SK-N-SH (cell line): ENCODE measurements at regions not wholly inside any gene's neighbourhood (a gene's known extent, or its start where the extent isn't known, plus 50 kb on each side); places are given as distances from the start of the nearest gene placed in this dataset.

Experiments
- CTCF ChIA-PET: fragments of 300-600, 350-600 bp; formaldehyde crosslinking; extraction: SDS; loops from one replicate; lab custom pipeline; 2021; lab: Yijun Ruan, JAX
- POLR2A ChIA-PET: fragments of 350-600 bp; sonication (Branson Sonifier 250); formaldehyde crosslinking; extraction: SDS; loops from one replicate; lab custom pipeline; 2020; ENCODE audit warnings: antibody characterized with exemption, inconsistent platforms; lab: Yijun Ruan, JAX
- DNase-seq: peaks from one replicate; pipeline ENCODE4 v3.0.0; 2012
- H2AFZ ChIP-seq: fragments of 200-600 bp; sonication (generic); 2 replicates; pipeline ENCODE4 v1.8.1; 2016; ENCODE audit warnings: antibody characterized with exemption, mild to moderate bottlenecking, low read depth
- H3F3A ChIP-seq: fragments of 200-600 bp; sonication (generic); replicated peaks from 2 replicates; pipeline ENCODE3; 2016; ENCODE audit warnings: antibody characterized with exemption, mild to moderate bottlenecking; ENCODE audit not compliant: insufficient read depth
- H3K27ac ChIP-seq, 2 experiments: fragments of 200-500 bp in 1 of 2; fragments of 200-600 bp in 1 of 2; sonication (Bioruptor generic) in 1 of 2; sonication (generic), shearing (Covaris generic) in 1 of 2; 2 replicates each; pipeline versions ENCODE4 v1.5.1 to v1.6.1; 2014 to 2016; ENCODE audit warnings: low read depth in 2 of 2, inconsistent platforms in 1 of 2, low read length in 1 of 2, mild to moderate bottlenecking in 1 of 2, mixed read lengths in 1 of 2
- H3K27me3 ChIP-seq: fragments of 200-600 bp; sonication (generic), shearing (Covaris generic); 2 replicates; pipeline ENCODE4 v1.6.1; 2016; ENCODE audit warnings: mixed run types; ENCODE audit not compliant: insufficient read depth
- H3K36me3 ChIP-seq, 2 experiments: fragments of 200-500 bp in 1 of 2; fragments of 200-600 bp in 1 of 2; sonication (Bioruptor generic) in 1 of 2; sonication (generic) in 1 of 2; replicated peaks in 1 of 2; 2 replicates each; pipeline versions ENCODE3 to v1.5.1; 2014 to 2016; ENCODE audit warnings: low read length in 1 of 2, mild to moderate bottlenecking in 1 of 2; ENCODE audit not compliant: insufficient read depth in 2 of 2, control insufficient read depth in 1 of 2
- H3K4me1 ChIP-seq, 2 experiments: fragments of 200-500 bp in 1 of 2; fragments of 200-600 bp in 1 of 2; sonication (Bioruptor generic) in 1 of 2; sonication (generic), shearing (Covaris generic) in 1 of 2; 2 replicates each; pipeline versions ENCODE4 v1.5.1 to v1.6.1; 2014 to 2016; ENCODE audit warnings: low read depth in 1 of 2, low read length in 1 of 2, mixed run types in 1 of 2; ENCODE audit not compliant: insufficient read depth in 2 of 2, control insufficient read depth in 1 of 2
- H3K4me2 ChIP-seq: fragments of 200-600 bp; sonication (generic), shearing (Covaris generic); 2 replicates; pipeline ENCODE4 v1.6.1; 2017; ENCODE audit warnings: mixed run types
- H3K4me3 ChIP-seq, 2 experiments: fragments of 200-500 bp in 1 of 2; fragments of 200-600 bp in 1 of 2; sonication (Bioruptor generic) in 1 of 2; sonication (generic), shearing (Covaris generic) in 1 of 2; 2 replicates each; pipeline versions ENCODE4 v1.5.1 to v1.8.1; 2014 to 2016; ENCODE audit warnings: low read depth in 2 of 2, inconsistent platforms in 1 of 2, low read length in 1 of 2, mild to moderate bottlenecking in 1 of 2, mixed read lengths in 1 of 2, moderate library complexity in 1 of 2
- H3K79me2 ChIP-seq: fragments of 200-600 bp; sonication (generic); 2 replicates; pipeline ENCODE4 v1.8.1; 2017; ENCODE audit warnings: mild to moderate bottlenecking; ENCODE audit not compliant: insufficient read depth
- H3K9ac ChIP-seq: fragments of 200-600 bp; sonication (generic); 2 replicates; pipeline ENCODE4 v1.6.1; 2017; ENCODE audit warnings: mixed run types
- H3K9me2 ChIP-seq: fragments of 200-600 bp; sonication (generic); 2 replicates; pipeline ENCODE4 v1.6.1; 2017; ENCODE audit warnings: mixed run types
- H3K9me3 ChIP-seq: fragments of 200-600 bp; sonication (generic); 2 replicates; pipeline ENCODE4 v1.6.1; 2017; ENCODE audit warnings: mixed run types, mild to moderate bottlenecking, moderate library complexity
- H4K20me1 ChIP-seq: fragments of 200-600 bp; sonication (generic); 2 replicates; pipeline ENCODE4 v1.6.1; 2017; ENCODE audit warnings: mild to moderate bottlenecking, mixed run types; ENCODE audit not compliant: insufficient read depth
- ELF1 ChIP-seq: IDR thresholded peaks from 2 replicates; pipeline ENCODE4 v1.4.0; 2012
- EP300 ChIP-seq, 2 experiments: IDR thresholded peaks; 2 replicates each; pipeline versions ENCODE4 v1.4.0 to v1.6.1; 2012; ENCODE audit warnings: borderline replicate concordance in 1 of 2, low read depth in 1 of 2, low read length in 1 of 2
- FOSL2 ChIP-seq: IDR thresholded peaks from 2 replicates; pipeline ENCODE4 v1.4.0; 2012; ENCODE audit warnings: low read depth, mild to moderate bottlenecking, moderate library complexity, borderline replicate concordance
- FOXJ3 ChIP-seq: sonication (generic); formaldehyde crosslinking; IDR thresholded peaks from 2 replicates; pipeline ENCODE4 v1.5.1; 2020; ENCODE audit warnings: mild to moderate bottlenecking, missing genetic modification reagents
- FOXM1 ChIP-seq: IDR thresholded peaks from 2 replicates; pipeline ENCODE4 v1.4.0; 2012; ENCODE audit warnings: low read depth, mild to moderate bottlenecking
- GATA2 ChIP-seq: sonication (generic); formaldehyde crosslinking; IDR thresholded peaks from 2 replicates; pipeline ENCODE4 v1.5.0; 2020; ENCODE audit warnings: mild to moderate bottlenecking, missing genetic modification reagents
- MEF2A ChIP-seq: IDR thresholded peaks from 2 replicates; pipeline ENCODE4 v1.4.0; 2012; ENCODE audit warnings: low read depth, borderline replicate concordance
- NFIC ChIP-seq: IDR thresholded peaks from 2 replicates; pipeline ENCODE4 v1.4.0; 2012; ENCODE audit warnings: borderline replicate concordance
- POLR2AphosphoS5 ChIP-seq: IDR thresholded peaks from 2 replicates; pipeline ENCODE4 v1.6.1; 2012; ENCODE audit warnings: low read depth, low read length
- RCOR1 ChIP-seq: fragments of 150-350 bp; IDR thresholded peaks from 2 replicates; pipeline ENCODE4 v1.6.1; 2017; ENCODE audit warnings: antibody characterized with exemption, low read length
- RFX5 ChIP-seq: IDR thresholded peaks from 2 replicates; pipeline ENCODE4 v1.6.1; 2012; ENCODE audit warnings: mild to moderate bottlenecking, improper control_type of control experiment, low read length
- TAF1 ChIP-seq: IDR thresholded peaks from 2 replicates; pipeline ENCODE4 v1.6.1; 2012; ENCODE audit warnings: low read depth, mild to moderate bottlenecking, low read length, moderate library complexity, borderline replicate concordance
- TCF12 ChIP-seq: IDR thresholded peaks from 2 replicates; pipeline ENCODE4 v1.4.0; 2012
- YY1 ChIP-seq: IDR thresholded peaks from 2 replicates; pipeline ENCODE4 v1.4.0; 2012; ENCODE audit warnings: low read depth, mild to moderate bottlenecking
- WGBS: methylation state at CpG from one replicate; pipeline ENCODE4 v1.1.6; 2017; ENCODE audit warnings: low lambda C conversion rate; 5-methylcytosine and 5-hydroxymethylcytosine counted together
- TF ChIP-seq, protein P1 (sequence below): fragments of 200-600 bp; sonication (generic); IDR thresholded peaks from 2 replicates; pipeline ENCODE4 v1.6.1; 2017; ENCODE audit warnings: antibody characterized with exemption, mild to moderate bottlenecking, moderate library complexity
- TF ChIP-seq, protein P2 (sequence below): fragments of 150-350 bp; IDR thresholded peaks from 2 replicates; pipeline ENCODE4 v1.6.1; 2017; ENCODE audit warnings: antibody characterized with exemption, low read length, low read depth, borderline replicate concordance
- TF ChIP-seq, protein P3 (sequence below): IDR thresholded peaks from 2 replicates; pipeline ENCODE4 v1.4.0; 2012; ENCODE audit warnings: low read depth

DNA sequence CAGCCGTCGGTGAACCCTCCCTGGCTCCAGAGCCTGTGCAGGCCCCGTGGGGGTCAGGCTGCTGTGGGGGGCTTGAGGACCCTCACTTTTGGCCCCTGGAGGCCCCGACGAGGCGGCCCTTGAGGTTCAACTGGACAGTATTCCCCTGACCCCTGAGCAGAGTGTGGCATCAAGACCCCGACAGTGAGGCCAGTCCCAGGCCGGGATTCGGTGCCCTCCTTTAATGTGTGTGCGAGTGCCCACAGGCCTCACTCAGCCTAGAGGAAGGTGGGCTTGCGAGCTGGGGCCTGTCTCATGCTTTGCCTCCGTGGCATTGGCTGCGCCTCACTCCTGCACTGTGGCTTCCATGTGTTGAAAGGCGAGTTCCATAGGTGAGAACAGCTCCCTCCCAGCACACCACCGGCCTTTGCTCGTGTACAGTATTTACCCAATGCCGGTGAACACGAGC, 94.5 kb downstream of the METRNL start:
- no peak for DNase-seq
- no peaks in the 10 kb centered on the region for H3K9me2 ChIP-seq
- no peaks in the 10 kb centered on the region for H3F3A ChIP-seq
- H3K4me3 ChIP-seq, result no peak overlapping the region
- H3K9ac ChIP-seq, result no peak overlapping the region
- no peak overlapping the region for H3K4me2 ChIP-seq
- CTCF ChIA-PET, result no interaction called here
- no peak overlapping the region for H2AFZ ChIP-seq
- TF ChIP-seq ELF1 (no peak), FOXM1 (no peak), MEF2A (no peak), EP300 (IDR thresholded peaks at IDR 0.05; ENCODE audit: borderline replicate concordance in 1 of 2, low read depth in 1 of 2, low read length in 1 of 2) (no peak), TCF12 (no peak), FOXJ3 (CRISPR knock-in tag) (no peak), TAF1 (no peak), FOSL2 (no peak), RCOR1 (no peak), YY1 (no peak), NFIC (no peak), POLR2AphosphoS5 (no peak), GATA2 (CRISPR knock-in tag) (no peak), RFX5 (no peak)
- TF ChIP-seq, protein P1, sequence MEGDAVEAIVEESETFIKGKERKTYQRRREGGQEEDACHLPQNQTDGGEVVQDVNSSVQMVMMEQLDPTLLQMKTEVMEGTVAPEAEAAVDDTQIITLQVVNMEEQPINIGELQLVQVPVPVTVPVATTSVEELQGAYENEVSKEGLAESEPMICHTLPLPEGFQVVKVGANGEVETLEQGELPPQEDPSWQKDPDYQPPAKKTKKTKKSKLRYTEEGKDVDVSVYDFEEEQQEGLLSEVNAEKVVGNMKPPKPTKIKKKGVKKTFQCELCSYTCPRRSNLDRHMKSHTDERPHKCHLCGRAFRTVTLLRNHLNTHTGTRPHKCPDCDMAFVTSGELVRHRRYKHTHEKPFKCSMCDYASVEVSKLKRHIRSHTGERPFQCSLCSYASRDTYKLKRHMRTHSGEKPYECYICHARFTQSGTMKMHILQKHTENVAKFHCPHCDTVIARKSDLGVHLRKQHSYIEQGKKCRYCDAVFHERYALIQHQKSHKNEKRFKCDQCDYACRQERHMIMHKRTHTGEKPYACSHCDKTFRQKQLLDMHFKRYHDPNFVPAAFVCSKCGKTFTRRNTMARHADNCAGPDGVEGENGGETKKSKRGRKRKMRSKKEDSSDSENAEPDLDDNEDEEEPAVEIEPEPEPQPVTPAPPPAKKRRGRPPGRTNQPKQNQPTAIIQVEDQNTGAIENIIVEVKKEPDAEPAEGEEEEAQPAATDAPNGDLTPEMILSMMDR, result no peak
- TF ChIP-seq, protein P2, sequence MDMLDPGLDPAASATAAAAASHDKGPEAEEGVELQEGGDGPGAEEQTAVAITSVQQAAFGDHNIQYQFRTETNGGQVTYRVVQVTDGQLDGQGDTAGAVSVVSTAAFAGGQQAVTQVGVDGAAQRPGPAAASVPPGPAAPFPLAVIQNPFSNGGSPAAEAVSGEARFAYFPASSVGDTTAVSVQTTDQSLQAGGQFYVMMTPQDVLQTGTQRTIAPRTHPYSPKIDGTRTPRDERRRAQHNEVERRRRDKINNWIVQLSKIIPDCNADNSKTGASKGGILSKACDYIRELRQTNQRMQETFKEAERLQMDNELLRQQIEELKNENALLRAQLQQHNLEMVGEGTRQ, result no peak
- TF ChIP-seq, protein P3, sequence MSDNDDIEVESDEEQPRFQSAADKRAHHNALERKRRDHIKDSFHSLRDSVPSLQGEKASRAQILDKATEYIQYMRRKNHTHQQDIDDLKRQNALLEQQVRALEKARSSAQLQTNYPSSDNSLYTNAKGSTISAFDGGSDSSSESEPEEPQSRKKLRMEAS, result no peak
- peaks cover 5% of the 10 kb centered on the region; the same call in 1 of the 2 replicates for H3K27me3 ChIP-seq
- H3K27ac ChIP-seq, result no peak overlapping the region
- H4K20me1 ChIP-seq, result no peaks in the 10 kb centered on the region
- 82% methylated on average over 16 of the region's 18 CpGs for WGBS
- H3K36me3 ChIP-seq, result no peaks in the 10 kb centered on the region
- POLR2A ChIA-PET, result no interaction called here
- H3K4me1 ChIP-seq, result no peaks in the 10 kb centered on the region; a peak in 1 of 4 replicates
- H3K9me3 ChIP-seq, result no peaks in the 10 kb centered on the region
- no peaks in the 10 kb centered on the region for H3K79me2 ChIP-seq
